IPS-18a (cell line): ENCODE measurements at regions not wholly inside any gene's neighbourhood (a gene's known extent, or its start where the extent isn't known, plus 50 kb on each side); places are given as distances from the start of the nearest gene placed in this dataset.

Source experiments
- H3K27ac ChIP-seq: one replicate; pipeline ENCODE4 v1.5.1; 2013; ENCODE audit warnings: low read length
- H3K27me3 ChIP-seq: one replicate; pipeline ENCODE4 v1.6.1; 2013; ENCODE audit warnings: mild to moderate bottlenecking, low read length; ENCODE audit not compliant: control insufficient read depth, insufficient read depth
- H3K36me3 ChIP-seq: one replicate; pipeline ENCODE4 v1.6.1; 2013; ENCODE audit warnings: low read depth, low read length; ENCODE audit not compliant: control insufficient read depth
- H3K4me1 ChIP-seq: one replicate; pipeline ENCODE4 v1.6.1; 2013; ENCODE audit warnings: low read depth, low read length; ENCODE audit not compliant: control insufficient read depth
- H3K4me3 ChIP-seq: one replicate; pipeline ENCODE4 v1.5.1; 2013; ENCODE audit warnings: low read length
- H3K9ac ChIP-seq: one replicate; pipeline ENCODE4 v1.6.1; 2013; ENCODE audit warnings: mild to moderate bottlenecking, low read length, moderate library complexity
- H3K9me3 ChIP-seq: one replicate; pipeline ENCODE4 v1.6.1; 2013; ENCODE audit warnings: low read depth, low read length; ENCODE audit not compliant: control insufficient read depth

DNA sequence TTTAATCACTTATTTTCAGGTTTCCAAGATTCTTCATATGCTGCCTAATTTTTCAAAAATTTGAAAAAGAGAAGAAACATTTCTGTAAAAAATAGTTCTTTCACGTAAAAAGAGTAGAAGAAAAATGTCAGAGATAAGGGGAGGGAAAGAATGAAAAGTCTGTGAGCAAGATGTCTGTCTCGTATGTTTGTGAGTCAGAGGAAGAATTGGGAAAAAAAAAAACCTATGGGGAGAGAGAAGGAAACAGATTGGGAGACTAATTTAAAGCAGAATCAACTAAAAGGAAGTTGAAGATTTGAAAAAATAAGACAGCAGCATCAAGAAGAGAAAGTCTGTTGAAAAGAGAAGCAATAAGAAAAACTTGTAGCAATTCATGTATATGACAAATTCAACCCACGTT is 456.3 kb downstream of the HINT1 start:
- H3K9me3 ChIP-seq: no peaks in the 10 kb centered on the region
- no peak overlapping the region for H3K9ac ChIP-seq
- H3K36me3 ChIP-seq: no peaks in the 10 kb centered on the region
- H3K4me3 ChIP-seq: no peak overlapping the region
- H3K27ac ChIP-seq: no peak overlapping the region
- H3K27me3 ChIP-seq: no peaks in the 10 kb centered on the region
- peaks cover 16% of the 10 kb centered on the region for H3K4me1 ChIP-seq

DNA sequence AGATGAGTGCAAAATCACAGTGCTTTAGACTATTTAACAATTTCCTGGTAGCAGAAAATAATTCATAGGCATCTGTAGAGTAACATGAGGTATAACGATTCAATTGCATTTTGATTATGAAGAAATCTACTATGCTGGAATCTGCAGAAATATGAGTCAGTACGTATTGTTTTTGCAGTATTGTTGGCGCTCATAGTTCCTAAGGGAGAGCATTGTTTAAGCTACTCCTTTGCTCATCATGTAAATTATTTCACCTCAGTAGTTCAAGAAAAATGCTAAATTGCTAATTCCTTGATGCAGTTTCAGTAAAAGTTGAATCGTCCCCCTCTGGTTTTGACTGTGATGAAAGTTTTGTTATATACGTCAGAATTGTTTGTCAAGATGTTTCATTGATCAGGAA is 458.4 kb downstream of the HINT1 start:
- Histone ChIP-seq H3K4me1 (peaks cover 16% of the 10 kb centered on the region), H3K9ac (no peak overlapping the region), H3K36me3 (no peaks in the 10 kb centered on the region), H3K9me3 (no peaks in the 10 kb centered on the region), H3K27me3 (no peaks in the 10 kb centered on the region), H3K4me3 (no peak overlapping the region), H3K27ac (no peak overlapping the region)

GRCh38 chr5:130705368-130705767 is 459.7 kb downstream of the HINT1 start:
- Histone ChIP-seq H3K36me3 (no peaks in the 10 kb centered on the region), H3K4me1 (peaks cover 16% of the 10 kb centered on the region), H3K9ac (no peak overlapping the region), H3K27ac (no peak overlapping the region), H3K4me3 (no peak overlapping the region), H3K9me3 (no peaks in the 10 kb centered on the region), H3K27me3 (no peaks in the 10 kb centered on the region)

DNA sequence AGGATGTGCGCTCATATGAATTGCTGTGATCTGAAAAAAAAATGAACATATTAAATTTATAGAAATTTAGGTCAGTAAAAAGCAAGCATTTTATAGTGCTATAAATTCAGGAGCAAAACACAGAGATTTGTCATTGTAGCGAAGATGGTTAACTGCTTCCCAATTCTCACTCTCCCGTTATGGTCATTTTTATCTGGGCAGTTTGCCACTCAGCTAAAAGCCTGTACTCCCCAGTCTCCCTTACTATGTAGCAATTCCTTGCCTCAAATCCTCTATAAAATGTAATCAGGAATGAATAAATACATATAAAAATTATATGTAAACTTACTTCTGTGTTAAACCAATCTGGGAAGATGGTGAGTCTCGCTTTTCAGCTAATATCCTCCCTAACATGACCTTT is 471.5 kb downstream of the HINT1 start:
- no peaks in the 10 kb centered on the region for H3K36me3 ChIP-seq
- H3K27me3 ChIP-seq: no peaks in the 10 kb centered on the region
- no peaks in the 10 kb centered on the region for H3K4me1 ChIP-seq
- no peaks in the 10 kb centered on the region for H3K9me3 ChIP-seq
- no peak overlapping the region for H3K9ac ChIP-seq
- no peak overlapping the region for H3K4me3 ChIP-seq
- no peak overlapping the region for H3K27ac ChIP-seq

DNA sequence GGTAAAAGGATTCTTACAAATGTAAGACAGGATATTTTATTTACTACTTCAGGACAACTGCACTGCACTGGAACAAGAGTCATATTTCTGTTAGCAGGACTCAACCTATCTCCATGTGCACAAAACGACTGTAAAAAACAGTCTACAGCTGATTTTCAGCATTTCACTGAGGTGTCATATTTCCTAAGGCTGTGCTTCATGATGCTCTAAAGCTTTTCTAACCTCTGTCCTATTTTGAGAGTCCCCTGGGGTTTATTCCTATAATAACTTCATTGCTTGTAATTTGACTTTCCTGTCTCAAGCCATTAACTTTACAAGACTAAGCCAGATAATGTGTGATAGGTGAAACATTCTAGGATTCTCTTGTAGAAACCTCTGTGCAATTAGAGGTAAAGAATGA is 472.3 kb downstream of the HINT1 start:
- H3K4me3 ChIP-seq: no peak overlapping the region
- H3K36me3 ChIP-seq: no peaks in the 10 kb centered on the region
- H3K9ac ChIP-seq: no peak overlapping the region
- no peak overlapping the region for H3K27ac ChIP-seq
- no peaks in the 10 kb centered on the region for H3K4me1 ChIP-seq
- no peaks in the 10 kb centered on the region for H3K27me3 ChIP-seq
- no peaks in the 10 kb centered on the region for H3K9me3 ChIP-seq

- Histone ChIP-seq H3K27ac (no peak overlapping the region), H3K36me3 (no peaks in the 10 kb centered on the region), H3K9me3 (no peaks in the 10 kb centered on the region), H3K4me3 (no peak overlapping the region), H3K27me3 (no peaks in the 10 kb centered on the region), H3K9ac (no peak overlapping the region), H3K4me1 (no peaks in the 10 kb centered on the region)
Observed at GRCh38 chr5:130689831-130690230, 475.2 kb downstream of the HINT1 start.

DNA sequence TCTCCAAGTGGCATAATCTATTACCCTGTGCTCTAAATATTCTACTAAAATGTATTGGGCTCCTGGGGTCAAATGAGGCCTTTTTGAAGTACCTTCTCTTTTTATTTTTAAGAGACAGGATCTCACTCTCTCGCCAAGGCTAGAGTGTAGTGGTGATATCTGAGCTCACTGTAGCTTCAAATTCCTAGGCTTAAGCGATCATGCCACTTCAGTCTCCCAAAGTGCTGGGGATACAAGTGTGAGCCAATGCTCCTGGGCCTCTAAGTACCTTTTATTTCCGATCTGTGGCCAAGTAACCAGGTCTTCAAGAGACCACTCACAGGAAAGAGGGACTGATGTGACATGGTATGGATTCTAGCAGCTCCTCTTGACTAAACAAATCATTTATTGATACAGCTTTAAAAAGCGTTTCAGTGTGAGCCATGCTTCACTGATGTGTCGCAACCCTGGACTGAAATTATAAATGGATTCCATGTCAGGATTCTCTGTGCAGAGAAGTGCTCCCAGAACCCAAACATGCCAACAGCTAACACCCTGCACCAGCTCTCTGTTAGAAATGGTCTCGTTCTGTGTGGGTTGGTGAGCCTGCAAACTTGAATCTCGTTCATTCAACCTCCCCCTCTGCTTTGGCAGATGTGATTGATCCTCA is 477.8 kb downstream of the HINT1 start:
- Histone ChIP-seq H3K4me3 (no peak overlapping the region), H3K36me3 (no peaks in the 10 kb centered on the region)

DNA sequence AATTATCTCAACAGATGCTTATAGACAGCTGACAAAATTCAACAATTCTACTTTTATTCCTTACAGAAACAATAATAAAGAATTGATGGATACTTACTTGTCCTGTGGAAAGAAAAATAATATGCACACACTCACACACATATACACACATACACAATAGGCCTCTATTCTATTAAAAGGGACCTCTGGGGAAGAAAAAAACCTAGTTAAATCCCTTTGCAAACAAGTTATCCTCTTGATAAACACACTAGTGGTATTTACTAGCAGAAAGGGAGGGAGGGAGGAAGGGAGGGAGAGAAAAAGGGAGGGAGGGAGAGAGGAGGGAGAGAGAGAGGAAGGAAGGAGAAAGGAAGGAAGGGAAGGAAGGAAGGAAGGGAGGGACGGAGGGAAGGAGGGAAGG is 486.4 kb downstream of the HINT1 start:
- Histone ChIP-seq H3K27ac (no peak overlapping the region), H3K4me1 (no peaks in the 10 kb centered on the region), H3K36me3 (no peaks in the 10 kb centered on the region), H3K9me3 (no peaks in the 10 kb centered on the region), H3K9ac (no peak overlapping the region), H3K4me3 (no peak overlapping the region), H3K27me3 (no peaks in the 10 kb centered on the region)

More for the DNA sequence above, 477.8 kb downstream of the HINT1 start:
- no peak overlapping the region for H3K9ac ChIP-seq
- no peaks in the 10 kb centered on the region for H3K9me3 ChIP-seq
- no peaks in the 10 kb centered on the region for H3K4me1 ChIP-seq
- no peak overlapping the region for H3K27ac ChIP-seq
- no peaks in the 10 kb centered on the region for H3K27me3 ChIP-seq

DNA sequence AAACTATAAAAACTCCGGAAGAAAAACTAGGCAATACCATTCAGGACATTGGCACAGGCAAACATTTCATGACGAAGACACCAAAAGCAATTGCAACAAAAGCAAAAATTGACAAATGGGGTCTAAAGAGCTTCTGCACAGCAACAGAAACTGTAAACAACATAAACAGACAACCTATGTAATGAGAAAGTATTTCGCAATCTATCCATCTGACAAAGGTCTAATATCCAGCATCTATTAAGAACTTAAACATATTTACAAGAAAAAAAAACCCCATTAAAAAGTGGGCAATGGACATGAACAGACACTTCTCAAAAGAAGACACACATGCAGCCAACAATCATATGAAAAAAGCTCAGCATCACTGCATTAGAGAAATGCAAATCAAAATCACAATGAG is 498.6 kb downstream of the HINT1 start:
- no peak overlapping the region for H3K4me3 ChIP-seq
- no peaks in the 10 kb centered on the region for H3K27me3 ChIP-seq
- H3K36me3 ChIP-seq: no peaks in the 10 kb centered on the region
- no peak overlapping the region for H3K27ac ChIP-seq
- no peaks in the 10 kb centered on the region for H3K4me1 ChIP-seq
- H3K9ac ChIP-seq: no peak overlapping the region
- no peaks in the 10 kb centered on the region for H3K9me3 ChIP-seq

- peaks cover 4% of the 10 kb centered on the region for H3K4me1 ChIP-seq
- no peak overlapping the region for H3K27ac ChIP-seq
- H3K36me3 ChIP-seq: no peaks in the 10 kb centered on the region
- no peak overlapping the region for H3K9ac ChIP-seq
- no peaks in the 10 kb centered on the region for H3K27me3 ChIP-seq
- no peaks in the 10 kb centered on the region for H3K9me3 ChIP-seq
- H3K4me3 ChIP-seq: no peak overlapping the region
Observed at GRCh38 chr5:130652176-130652575, 512.9 kb downstream of the HINT1 start.

DNA sequence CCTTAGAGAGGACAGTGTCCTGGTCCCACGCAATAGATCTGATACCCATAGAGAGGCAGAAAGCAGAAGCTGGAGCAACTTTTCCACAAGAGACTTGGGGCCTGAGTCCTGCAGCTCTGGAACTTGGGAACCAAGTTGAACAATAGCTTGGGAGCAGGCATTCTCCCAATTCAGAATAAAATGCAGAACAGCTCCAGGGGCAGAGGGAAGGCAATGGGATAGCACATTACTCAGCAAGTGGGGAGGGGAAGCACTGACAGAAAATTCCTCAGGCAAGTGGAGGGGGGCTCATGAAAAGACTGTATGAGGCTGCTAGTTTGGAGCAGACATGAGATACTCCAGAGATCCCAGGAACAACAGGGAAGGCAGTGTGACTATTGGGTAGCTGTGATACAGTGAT is 513.6 kb downstream of the HINT1 start:
- H3K27ac ChIP-seq: no peak overlapping the region
- H3K4me3 ChIP-seq: no peak overlapping the region
- H3K4me1 ChIP-seq: peaks cover 4% of the 10 kb centered on the region
- H3K36me3 ChIP-seq: no peaks in the 10 kb centered on the region
- no peak overlapping the region for H3K9ac ChIP-seq
- no peaks in the 10 kb centered on the region for H3K9me3 ChIP-seq
- H3K27me3 ChIP-seq: no peaks in the 10 kb centered on the region

- Histone ChIP-seq H3K9ac (no peak overlapping the region), H3K4me3 (no peak overlapping the region), H3K27me3 (no peaks in the 10 kb centered on the region), H3K36me3 (no peaks in the 10 kb centered on the region), H3K9me3 (no peaks in the 10 kb centered on the region), H3K4me1 (no peaks in the 10 kb centered on the region), H3K27ac (no peak overlapping the region)
Observed at GRCh38 chr5:130643321-130643720, 521.7 kb downstream of the HINT1 start.
